K562 (cell line): ENCODE measurements at regions not wholly inside any gene's neighbourhood (a gene's known extent, or its start where the extent isn't known, plus 50 kb on each side); places are given as distances from the start of the nearest gene placed in this dataset.

ENCODE experiments used
- ATAC-seq: fragments of 200-7000 bp; cut with Tn5 transposase; 3 replicates; pipeline ENCODE4 v1.9.1; 2020; ENCODE audit warnings: moderate library complexity
- BruUV-seq: library from RNA; stranded (reverse); fragments of 400-500 nt; replicated peaks from 2 replicates; lab custom pipeline; 2021; lab: Mats Ljungman, UMichigan
- CTCF ChIA-PET: fragments of 300-600 bp; formaldehyde crosslinking; extraction: SDS; loops from one replicate; lab custom pipeline; 2021; ENCODE audit warnings: low intra/inter-chr PET ratio; lab: Yijun Ruan, JAX
- POLR2A ChIA-PET: fragments of 300-600, 350-650 bp; sonication (Branson Sonifier 250); formaldehyde crosslinking; extraction: SDS; loops from one replicate; lab custom pipeline; 2021; ENCODE audit warnings: antibody characterized with exemption, inconsistent platforms; lab: Yijun Ruan, JAX
- DNase-seq, 4 experiments: peaks; one replicate each; pipeline versions ENCODE4 v3.0.0 to v3.0.0-alpha.2; 2011 to 2018; ENCODE audit warnings: low spot score in 3 of 4, mixed read lengths in 3 of 4; ENCODE audit errors: extremely low read depth in 1 of 4
- FAIRE-seq: peaks from 2 replicates; lab custom pipeline; 2011; peaks lifted over from hg19 to GRCh38; lab: Jason Lieb, UNC
- H2AFZ ChIP-seq: 2 replicates; pipeline ENCODE4 v1.6.0; 2011; ENCODE audit warnings: low read depth, low read length, control low read depth, inconsistent platforms
- H3K27ac ChIP-seq: fragments of 200-600 bp; 3 replicates; pipeline ENCODE4 v1.8.0; 2011; ENCODE audit warnings: low read depth, mild to moderate bottlenecking, control low read depth, inconsistent platforms, low read length, moderate library complexity, mixed read lengths; ENCODE audit errors: extremely low read depth
- H3K27me3 ChIP-seq, 2 experiments: fragments of 300-600 bp in 1 of 2; 2 replicates in 1 of 2; 3 replicates in 1 of 2; pipeline versions ENCODE4 v1.6.0 to v1.8.0; 2011; ENCODE audit warnings: inconsistent platforms in 2 of 2, low read length in 2 of 2, mild to moderate bottlenecking in 1 of 2, mixed read lengths in 1 of 2, moderate library complexity in 1 of 2; ENCODE audit not compliant: control insufficient read depth in 2 of 2, insufficient read depth in 2 of 2
- H3K36me3 ChIP-seq: fragments of 300-600 bp; 3 replicates; pipeline ENCODE4 v1.8.0; 2011; ENCODE audit warnings: mild to moderate bottlenecking, low read length, inconsistent platforms; ENCODE audit not compliant: control insufficient read depth, insufficient read depth
- H3K4me1 ChIP-seq, 2 experiments: fragments of 200-600 bp in 1 of 2; replicated peaks in 1 of 2; 2 replicates in 1 of 2; 3 replicates in 1 of 2; pipeline versions ENCODE4 v1.5.1 to v1.8.0; 2011; ENCODE audit warnings: inconsistent platforms in 2 of 2, low read length in 2 of 2, mild to moderate bottlenecking in 1 of 2, mixed read lengths in 1 of 2, moderate library complexity in 1 of 2; ENCODE audit not compliant: control insufficient read depth in 2 of 2, insufficient read depth in 2 of 2
- H3K4me2 ChIP-seq: 2 replicates; pipeline ENCODE4 v1.6.1; 2011; ENCODE audit warnings: low read length, control low read depth, inconsistent platforms, mixed read lengths; ENCODE audit not compliant: insufficient read depth
- H3K4me3 ChIP-seq: fragments of 200-600 bp; sonication (generic), shearing (Covaris generic); 2 replicates; pipeline ENCODE4 v1.5.1; 2016; ENCODE audit warnings: control low read depth, inconsistent platforms
- H3K79me2 ChIP-seq: fragments of 200-600 bp; 3 replicates; pipeline ENCODE4 v1.8.0; 2011; ENCODE audit warnings: low read length, inconsistent platforms; ENCODE audit not compliant: control insufficient read depth, insufficient read depth
- H3K9ac ChIP-seq, 2 experiments: 2 replicates each; pipeline versions ENCODE4 v1.6.0 to v1.6.1; 2011; ENCODE audit warnings: low read depth in 2 of 2, low read length in 2 of 2, control low read depth in 1 of 2, inconsistent platforms in 1 of 2, mild to moderate bottlenecking in 1 of 2, mixed read lengths in 1 of 2; ENCODE audit not compliant: insufficient read depth in 1 of 2
- H3K9me1 ChIP-seq: one replicate; pipeline ENCODE4 v1.6.0; 2011; ENCODE audit warnings: inconsistent platforms, mild to moderate bottlenecking, low read length, moderate library complexity; ENCODE audit not compliant: control insufficient read depth, insufficient read depth
- H3K9me3 ChIP-seq: replicated peaks from 2 replicates; pipeline ENCODE4 v1.5.1; 2011; ENCODE audit warnings: low read depth, low read length, inconsistent platforms; ENCODE audit not compliant: control insufficient read depth, insufficient read depth
- H4K20me1 ChIP-seq: replicated peaks from 2 replicates; pipeline ENCODE4 v1.6.1; 2011; ENCODE audit warnings: low read length, inconsistent platforms, mixed read lengths; ENCODE audit not compliant: control insufficient read depth, insufficient read depth
- ATF2 ChIP-seq: sonication (generic); formaldehyde crosslinking; IDR thresholded peaks from 2 replicates; pipeline ENCODE4 v1.8.1; 2022; ENCODE audit warnings: missing genetic modification reagents
- DMBX1 ChIP-seq: fragments of 250-450 bp; sonication (Bioruptor Pico); IDR thresholded peaks from 2 replicates; pipeline ENCODE4 v1.8.0; 2022; ENCODE audit warnings: inconsistent platforms, mild to moderate bottlenecking, moderate library complexity, borderline replicate concordance
- ID3 ChIP-seq, 2 experiments: fragments of 250-450 bp in 1 of 2; fragments of 450-650 bp in 1 of 2; sonication (Bioruptor Pico) in 1 of 2; IDR thresholded peaks; 2 replicates each; pipeline versions ENCODE4 v1.6.1 to v1.8.0; 2016 to 2021; ENCODE audit warnings: mild to moderate bottlenecking in 2 of 2, moderate library complexity in 2 of 2, missing compliant biosample characterization in 1 of 2, missing genetic modification characterization in 1 of 2
- MBD2 ChIP-seq: sonication (generic); IDR thresholded peaks from 2 replicates; pipeline ENCODE4 v1.6.1; 2016; ENCODE audit warnings: low read depth, borderline replicate concordance
- ZNF217 ChIP-seq: sonication (generic); formaldehyde crosslinking; IDR thresholded peaks from 2 replicates; pipeline ENCODE4 v1.8.0; 2022; ENCODE audit warnings: mild to moderate bottlenecking, missing genetic modification reagents
- ZNF408 ChIP-seq: fragments of 250-450 bp; sonication (Bioruptor Pico); IDR thresholded peaks from 2 replicates; pipeline ENCODE4 v1.4.0; 2020; ENCODE audit warnings: low read depth, mild to moderate bottlenecking, moderate library complexity
- ZNF449 ChIP-seq: fragments of 250-450 bp; sonication (Bioruptor Pico); IDR thresholded peaks from 2 replicates; pipeline ENCODE4 v1.8.0; 2022; ENCODE audit warnings: moderate library complexity, mild to moderate bottlenecking, inconsistent platforms
- ZNF57 ChIP-seq: fragments of 450-650 bp; formaldehyde crosslinking; IDR thresholded peaks from 2 replicates; pipeline ENCODE4 v1.4.0; 2020; ENCODE audit warnings: mild to moderate bottlenecking, moderate library complexity
- ZNF699 ChIP-seq: fragments of 250-450 bp; sonication (Bioruptor Pico); IDR thresholded peaks from 2 replicates; pipeline ENCODE4 v1.8.0; 2021; ENCODE audit warnings: mild to moderate bottlenecking, moderate library complexity; ENCODE audit not compliant: insufficient replicate concordance
- WGBS: fragments of 100-300 bp; shearing (Covaris generic); methylation state at CpG from one replicate; pipeline ENCODE4 v1.1.6; 2016; ENCODE audit warnings: low coverage, mixed read lengths; ENCODE audit not compliant: insufficient coverage; ENCODE audit errors: missing lambda C conversion rate; 5-methylcytosine and 5-hydroxymethylcytosine counted together
- in situ Hi-C: fragments of 300-500 bp; cut with MboI; formaldehyde crosslinking; loops from 4 replicates; pipeline ENCODE4 v1.15.0; 2018; ENCODE audit warnings: inconsistent platforms, mixed read lengths
- intact Hi-C: fragments of 100-400 bp; cut with micrococcal nuclease; formaldehyde crosslinking; loops from 2 replicates; pipeline ENCODE4 v1.14.2; 2022
- TF ChIP-seq, protein P1 (sequence below), 2 experiments: IDR thresholded peaks; 2 replicates each; pipeline ENCODE4 v1.6.1; 2012; ENCODE audit warnings: improper control_type of control experiment in 2 of 2, low read depth in 2 of 2, low read length in 2 of 2, borderline replicate concordance in 1 of 2

- no TSS peak for BruUV-seq
- no peaks in the 10 kb centered on the region for H3K36me3 ChIP-seq
- in situ Hi-C loops (no loop called here), intact Hi-C loops (no loop called here)
- H3K4me3 ChIP-seq = no peak overlapping the region
- no peak for TF ChIP-seq ATF2 (CRISPR knock-in tag)
- TF ChIP-seq, protein P1, sequence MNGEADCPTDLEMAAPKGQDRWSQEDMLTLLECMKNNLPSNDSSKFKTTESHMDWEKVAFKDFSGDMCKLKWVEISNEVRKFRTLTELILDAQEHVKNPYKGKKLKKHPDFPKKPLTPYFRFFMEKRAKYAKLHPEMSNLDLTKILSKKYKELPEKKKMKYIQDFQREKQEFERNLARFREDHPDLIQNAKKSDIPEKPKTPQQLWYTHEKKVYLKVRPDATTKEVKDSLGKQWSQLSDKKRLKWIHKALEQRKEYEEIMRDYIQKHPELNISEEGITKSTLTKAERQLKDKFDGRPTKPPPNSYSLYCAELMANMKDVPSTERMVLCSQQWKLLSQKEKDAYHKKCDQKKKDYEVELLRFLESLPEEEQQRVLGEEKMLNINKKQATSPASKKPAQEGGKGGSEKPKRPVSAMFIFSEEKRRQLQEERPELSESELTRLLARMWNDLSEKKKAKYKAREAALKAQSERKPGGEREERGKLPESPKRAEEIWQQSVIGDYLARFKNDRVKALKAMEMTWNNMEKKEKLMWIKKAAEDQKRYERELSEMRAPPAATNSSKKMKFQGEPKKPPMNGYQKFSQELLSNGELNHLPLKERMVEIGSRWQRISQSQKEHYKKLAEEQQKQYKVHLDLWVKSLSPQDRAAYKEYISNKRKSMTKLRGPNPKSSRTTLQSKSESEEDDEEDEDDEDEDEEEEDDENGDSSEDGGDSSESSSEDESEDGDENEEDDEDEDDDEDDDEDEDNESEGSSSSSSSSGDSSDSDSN (IDR thresholded peaks at IDR 0.05; ENCODE audit: borderline replicate concordance in 1 of 2, low read depth in 2 of 2, low read length in 2 of 2) = no peak
- TF ChIP-seq DMBX1 (CRISPR knock-in tag) = no peak
- no peak for TF ChIP-seq MBD2
- no peak for TF ChIP-seq ZNF699 (CRISPR knock-in tag)
- no peak for TF ChIP-seq ZNF57
- no peak for TF ChIP-seq ZNF449 (CRISPR knock-in tag)
- no peak for TF ChIP-seq ZNF408 (CRISPR knock-in tag)
- no peak for TF ChIP-seq ZNF217
- TF ChIP-seq ID3 (CRISPR knock-in tag; IDR thresholded peaks at IDR 0.05) = no peak
- TF ChIP-seq ID3 (tag; IDR thresholded peaks at IDR 0.05) = no peak
- no peak overlapping the region for H3K4me2 ChIP-seq
- no peak overlapping the region for H2AFZ ChIP-seq
- ATAC-seq (no peak), FAIRE-seq (no peak), DNase-seq (no peak)
- H3K27ac ChIP-seq = no peak overlapping the region
- H3K9me3 ChIP-seq = no peaks in the 10 kb centered on the region
- H3K79me2 ChIP-seq = no peaks in the 10 kb centered on the region
- ChIA-PET POLR2A (no interaction called here), CTCF (no interaction called here)
- H3K9ac ChIP-seq = no peak overlapping the region
- no peaks in the 10 kb centered on the region for H4K20me1 ChIP-seq
- no peaks in the 10 kb centered on the region for H3K27me3 ChIP-seq
- 2% methylated on average over 5 of the region's 5 CpGs for whole genome bisulfite sequencing
- H3K9me1 ChIP-seq = no peaks in the 10 kb centered on the region
- H3K4me1 ChIP-seq = no peaks in the 10 kb centered on the region
Measured at GRCh38 chr15:46301291-46301690, 666.5 kb downstream of the SQOR start.
